Astrocyte (in vitro differentiated cells and primary cell): ENCODE measurements at regions not wholly inside any gene's neighbourhood (a gene's known extent, or its start where the extent isn't known, plus 50 kb on each side); places are given as distances from the start of the nearest gene placed in this dataset.

Experiments
- EZH2 ChIP-seq: IDR thresholded peaks from 2 replicates; pipeline ENCODE4 v1.6.1; 2012; ENCODE audit warnings: mild to moderate bottlenecking, low read length, inconsistent platforms; ENCODE audit not compliant: insufficient read depth
- TF ChIP-seq, protein P1 (sequence below): IDR thresholded peaks from 2 replicates; pipeline ENCODE4 v1.5.1; 2011; ENCODE audit warnings: low read depth, mild to moderate bottlenecking, inconsistent platforms, low read length, moderate library complexity; ENCODE audit not compliant: insufficient read depth

DNA sequence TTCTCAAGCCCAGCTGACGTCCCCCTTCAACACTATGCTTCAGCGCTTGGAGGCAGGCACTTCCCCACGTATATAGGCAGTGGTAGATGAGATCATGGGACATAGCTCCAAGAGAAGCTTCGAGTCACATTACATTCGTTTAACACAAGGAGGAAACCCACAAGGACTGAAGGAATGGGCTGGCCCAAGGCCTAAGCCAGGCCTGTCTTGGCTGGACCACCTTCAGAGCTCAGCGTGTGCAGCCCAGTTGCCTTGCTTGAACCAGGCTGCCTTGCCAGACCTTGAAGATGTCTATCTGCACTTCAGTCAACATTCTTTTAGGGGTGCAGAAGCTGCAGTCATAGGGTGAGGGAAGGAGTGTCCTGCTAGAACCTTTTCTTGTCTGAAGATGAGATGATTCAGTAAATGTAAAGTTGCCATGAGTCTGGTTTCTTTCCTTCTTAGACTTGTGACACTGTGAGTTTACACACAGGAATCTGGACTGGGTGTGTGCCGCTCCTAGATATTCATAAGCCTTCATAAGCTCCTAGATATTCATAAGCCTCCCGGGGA lies 144.1 kb upstream of the RBPJ start:
- TF ChIP-seq, protein P1, sequence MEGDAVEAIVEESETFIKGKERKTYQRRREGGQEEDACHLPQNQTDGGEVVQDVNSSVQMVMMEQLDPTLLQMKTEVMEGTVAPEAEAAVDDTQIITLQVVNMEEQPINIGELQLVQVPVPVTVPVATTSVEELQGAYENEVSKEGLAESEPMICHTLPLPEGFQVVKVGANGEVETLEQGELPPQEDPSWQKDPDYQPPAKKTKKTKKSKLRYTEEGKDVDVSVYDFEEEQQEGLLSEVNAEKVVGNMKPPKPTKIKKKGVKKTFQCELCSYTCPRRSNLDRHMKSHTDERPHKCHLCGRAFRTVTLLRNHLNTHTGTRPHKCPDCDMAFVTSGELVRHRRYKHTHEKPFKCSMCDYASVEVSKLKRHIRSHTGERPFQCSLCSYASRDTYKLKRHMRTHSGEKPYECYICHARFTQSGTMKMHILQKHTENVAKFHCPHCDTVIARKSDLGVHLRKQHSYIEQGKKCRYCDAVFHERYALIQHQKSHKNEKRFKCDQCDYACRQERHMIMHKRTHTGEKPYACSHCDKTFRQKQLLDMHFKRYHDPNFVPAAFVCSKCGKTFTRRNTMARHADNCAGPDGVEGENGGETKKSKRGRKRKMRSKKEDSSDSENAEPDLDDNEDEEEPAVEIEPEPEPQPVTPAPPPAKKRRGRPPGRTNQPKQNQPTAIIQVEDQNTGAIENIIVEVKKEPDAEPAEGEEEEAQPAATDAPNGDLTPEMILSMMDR: no peak
- TF ChIP-seq EZH2: no peak
